Suppressor macrophage treated with lipopolysaccharide for 4 hours (primary cell): ENCODE measurements at regions not wholly inside any gene's neighbourhood (a gene's known extent, or its start where the extent isn't known, plus 50 kb on each side); places are given as distances from the start of the nearest gene placed in this dataset.
"Not testable (repeated sequence)": the region's sequence is repeated elsewhere in the genome, so short reads cannot be mapped to it uniquely, and the experiment has no call there.

ENCODE experiments used
- DNase-seq: peaks from one replicate; pipeline ENCODE4 v3.0.0-alpha.2; 2020

GRCh38 chr9:73219985-73220626 lies 68.4 kb downstream of the ANXA1 start:
- peak; percentile 95 for DNase-seq

- DNase-seq: no peak
These were observed 71.9 kb downstream of the ANXA1 start for GRCh38 chr9:73223594-73223993.

- DNase-seq: no peak
These were observed 77.9 kb downstream of the ANXA1 start for GRCh38 chr9:73229543-73229942.

- DNase-seq: no peak
These were observed 78.6 kb downstream of the ANXA1 start for GRCh38 chr9:73230251-73230650.

- DNase-seq: no peak
These were observed 79.5 kb downstream of the ANXA1 start for GRCh38 chr9:73231203-73231602.

- DNase-seq: no peak
These were observed 81.8 kb downstream of the ANXA1 start for GRCh38 chr9:73233359-73234007.

GRCh38 chr9:73234008-73234360 lies 82.3 kb downstream of the ANXA1 start:
- DNase-seq: peak; percentile 14

GRCh38 chr9:73237140-73237539 lies 85.5 kb downstream of the ANXA1 start:
- no peak for DNase-seq

- DNase-seq: no peak
These were observed 88.1 kb downstream of the ANXA1 start for GRCh38 chr9:73239570-73240265.

- no peak for DNase-seq
These were observed 91.4 kb downstream of the ANXA1 start for GRCh38 chr9:73243078-73243477.

- no peak for DNase-seq
These were observed 107.5 kb downstream of the ANXA1 start for GRCh38 chr9:73259086-73259696.

- no peak for DNase-seq
These were observed 108.8 kb downstream of the ANXA1 start for GRCh38 chr9:73260506-73260905.

- peak; percentile 12 for DNase-seq
These were observed 113.0 kb downstream of the ANXA1 start for GRCh38 chr9:73264631-73265030.

GRCh38 chr9:73265876-73266275 lies 114.2 kb downstream of the ANXA1 start:
- no peak for DNase-seq

- peak; percentile 14 for DNase-seq
These were observed 117.9 kb downstream of the ANXA1 start for GRCh38 chr9:73269430-73270101.

GRCh38 chr9:73270967-73271721 lies 119.5 kb downstream of the ANXA1 start:
- DNase-seq: peak; percentile 65

GRCh38 chr9:73280113-73280512 lies 128.4 kb downstream of the ANXA1 start:
- DNase-seq: no peak

- no peak for DNase-seq
These were observed 132.7 kb downstream of the ANXA1 start for GRCh38 chr9:73284377-73284776.

GRCh38 chr9:73294336-73294735 lies 142.7 kb downstream of the ANXA1 start:
- peak; percentile 4 for DNase-seq

- DNase-seq: no peak
These were observed 174.3 kb downstream of the ANXA1 start for GRCh38 chr9:73325983-73326382.

GRCh38 chr9:73327149-73327548 lies 175.5 kb downstream of the ANXA1 start:
- DNase-seq: no peak

GRCh38 chr9:73337182-73337581 lies 185.5 kb downstream of the ANXA1 start:
- not testable (repeated sequence) for DNase-seq

- no peak for DNase-seq
These were observed 192.4 kb downstream of the ANXA1 start for GRCh38 chr9:73344060-73344459.
